Mucosa of descending colon (tissue), 3 donors: ENCODE measurements at regions not wholly inside any gene's neighbourhood (a gene's known extent, or its start where the extent isn't known, plus 50 kb on each side); places are given as distances from the start of the nearest gene placed in this dataset.

ENCODE experiments used
- ATAC-seq: fragments of 200-7000 bp; cut with Tn5 transposase; one replicate; pipeline ENCODE4 v1.9.1; 2020; ENCODE audit warnings: mild to moderate bottlenecking, moderate library complexity
- DNase-seq, 3 donors: peaks; one replicate each; pipeline ENCODE4 v3.0.0-alpha.2; 2020
- H3K36me3 ChIP-seq: fragments of 200-600 bp; one replicate; pipeline ENCODE4 v1.8.0; 2021; ENCODE audit warnings: low read depth, mild to moderate bottlenecking
- H3K4me1 ChIP-seq: fragments of 200-600 bp; one replicate; pipeline ENCODE4 v1.8.0; 2021; ENCODE audit warnings: low read depth, mild to moderate bottlenecking
- H3K4me3 ChIP-seq: fragments of 200-600 bp; one replicate; pipeline ENCODE4 v1.8.0; 2021; ENCODE audit warnings: mild to moderate bottlenecking
- H3K9me3 ChIP-seq: fragments of 200-600 bp; one replicate; pipeline ENCODE4 v1.8.0; 2021; ENCODE audit warnings: mild to moderate bottlenecking
- CTCF ChIP-seq: fragments of 200-600 bp; IDR thresholded peaks from one replicate; pipeline ENCODE4 v1.8.0; 2022; ENCODE audit warnings: antibody characterized with exemption, mild to moderate bottlenecking
- intact Hi-C, 2 donors: fragments of 100-400 bp; cut with DNase I in 1 of 2; cut with micrococcal nuclease in 1 of 2; formaldehyde crosslinking; loops; one replicate each; pipeline versions ENCODE4 v1.11.0 to v1.11.1; 2022; cut with DNase I, micrococcal nuclease
- donor health status: DM: no; HTN: no; CAD: no; lungs with moderate emphysema.
- donor health status: DM: no; HTN: no; CAD: no.
- donor health status: DM: no; HTN: yes; CAD: no.

GRCh38 chr11:134907636-134908035 is 495.6 kb upstream of the B3GAT1 start:
- intact Hi-C loops, result no loop called here
- H3K4me1 ChIP-seq, result no peaks in the 10 kb centered on the region
- DNase-seq, result no peak
- no peak for TF ChIP-seq CTCF
- no peak overlapping the region for H3K4me3 ChIP-seq
- no peak for ATAC-seq
- H3K36me3 ChIP-seq, result no peaks in the 10 kb centered on the region
- no peaks in the 10 kb centered on the region for H3K9me3 ChIP-seq

DNA sequence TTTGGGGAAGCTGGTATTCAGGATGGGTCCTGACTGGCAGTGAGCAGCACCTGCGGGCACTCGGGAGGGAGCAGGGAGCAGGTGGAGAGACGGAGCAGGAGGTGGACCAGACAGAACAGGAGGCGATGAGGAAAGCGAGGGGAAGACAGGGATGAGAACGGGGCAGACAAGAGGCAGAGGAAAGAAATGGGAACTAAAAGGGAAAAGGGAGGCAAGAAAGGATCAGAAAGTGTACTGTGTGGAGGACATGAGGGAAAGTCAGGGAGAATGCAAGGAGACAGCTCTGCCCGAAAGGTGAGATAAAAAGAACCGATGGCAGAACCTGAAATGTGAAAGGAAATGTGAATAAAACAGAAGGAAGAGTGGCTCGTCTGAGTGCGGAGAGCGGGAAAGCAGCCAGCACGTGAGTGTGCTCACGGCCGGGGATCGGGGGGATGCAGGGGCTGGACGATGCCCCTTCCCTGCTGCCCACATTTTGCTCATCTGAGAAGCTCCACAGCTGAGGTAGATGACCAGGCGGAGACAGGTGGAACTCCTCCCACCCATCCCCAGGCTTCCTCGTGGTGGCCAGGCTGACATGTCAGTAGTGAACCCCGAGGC is 494.4 kb upstream of the B3GAT1 start:
- ATAC-seq, result no peak
- no peak for DNase-seq
- Histone ChIP-seq H3K36me3 (no peaks in the 10 kb centered on the region), H3K9me3 (no peaks in the 10 kb centered on the region), H3K4me1 (no peaks in the 10 kb centered on the region), H3K4me3 (no peak overlapping the region)
- intact Hi-C loops, result no loop called here
- no peak for TF ChIP-seq CTCF

GRCh38 chr11:134905928-134906327 is 493.9 kb upstream of the B3GAT1 start:
- ATAC-seq, result no peak
- H3K4me1 ChIP-seq, result no peaks in the 10 kb centered on the region
- intact Hi-C loops, result no loop called here
- no peak for DNase-seq
- no peaks in the 10 kb centered on the region for H3K9me3 ChIP-seq
- no peak for TF ChIP-seq CTCF
- H3K36me3 ChIP-seq, result no peaks in the 10 kb centered on the region
- no peak overlapping the region for H3K4me3 ChIP-seq

DNA sequence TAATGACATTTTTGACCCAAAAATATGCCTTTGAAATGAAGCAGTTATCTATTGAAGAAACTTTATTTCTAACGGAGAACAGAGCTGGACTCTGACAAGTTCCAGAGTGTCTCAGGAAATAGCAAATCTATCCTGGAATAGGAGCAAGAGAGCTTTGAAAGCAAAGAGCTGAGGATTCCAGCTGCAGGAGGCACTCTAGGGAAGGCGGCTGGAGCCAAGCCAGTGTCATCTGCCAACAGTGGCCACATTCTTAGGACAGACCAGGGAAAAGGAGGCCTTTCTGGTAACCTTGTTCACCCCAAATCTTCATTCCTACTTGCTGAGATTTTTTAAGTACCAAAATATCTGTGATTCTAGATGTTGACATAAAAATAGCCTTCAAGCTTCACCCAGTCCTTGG is 493.5 kb upstream of the B3GAT1 start:
- ATAC-seq (no peak), DNase-seq (no peak)
- no peaks in the 10 kb centered on the region for H3K4me1 ChIP-seq
- no peak for TF ChIP-seq CTCF
- H3K36me3 ChIP-seq, result no peaks in the 10 kb centered on the region
- H3K9me3 ChIP-seq, result no peaks in the 10 kb centered on the region
- intact Hi-C loops, result no loop called here
- no peak overlapping the region for H3K4me3 ChIP-seq

- no peaks in the 10 kb centered on the region for H3K4me1 ChIP-seq
Observed at GRCh38 chr11:134904103-134904790, 492.2 kb upstream of the B3GAT1 start.

More at GRCh38 chr11:134904103-134904790, 492.2 kb upstream of the B3GAT1 start:
- no peak for ATAC-seq
- intact Hi-C loops, result no loop called here
- DNase-seq, result no peak
- TF ChIP-seq CTCF, result no peak
- no peak overlapping the region for H3K4me3 ChIP-seq
- H3K36me3 ChIP-seq, result no peaks in the 10 kb centered on the region
- H3K9me3 ChIP-seq, result no peaks in the 10 kb centered on the region
